NCI-H1436 (cell line): ENCODE measurements at regions not wholly inside any gene's neighbourhood (a gene's known extent, or its start where the extent isn't known, plus 50 kb on each side); places are given as distances from the start of the nearest gene placed in this dataset.
A peak's percentile ranks its signal among the peaks of the same experiment; 100 is the strongest.
"Not testable (repeated sequence)": the region's sequence is repeated elsewhere in the genome, so short reads cannot be mapped to it uniquely, and the experiment has no call there.

Source experiments
- DNase-seq: peaks from one replicate; lab custom pipeline; 2025; lab: John Stamatoyannopoulos, UW

- DNase-seq, result no peak
Measured at GRCh38 chr9:31336386-31336785, 1048.1 kb upstream of the ACO1 start.

GRCh38 chr9:31336841-31337240 is 1047.6 kb upstream of the ACO1 start:
- no peak for DNase-seq

DNA sequence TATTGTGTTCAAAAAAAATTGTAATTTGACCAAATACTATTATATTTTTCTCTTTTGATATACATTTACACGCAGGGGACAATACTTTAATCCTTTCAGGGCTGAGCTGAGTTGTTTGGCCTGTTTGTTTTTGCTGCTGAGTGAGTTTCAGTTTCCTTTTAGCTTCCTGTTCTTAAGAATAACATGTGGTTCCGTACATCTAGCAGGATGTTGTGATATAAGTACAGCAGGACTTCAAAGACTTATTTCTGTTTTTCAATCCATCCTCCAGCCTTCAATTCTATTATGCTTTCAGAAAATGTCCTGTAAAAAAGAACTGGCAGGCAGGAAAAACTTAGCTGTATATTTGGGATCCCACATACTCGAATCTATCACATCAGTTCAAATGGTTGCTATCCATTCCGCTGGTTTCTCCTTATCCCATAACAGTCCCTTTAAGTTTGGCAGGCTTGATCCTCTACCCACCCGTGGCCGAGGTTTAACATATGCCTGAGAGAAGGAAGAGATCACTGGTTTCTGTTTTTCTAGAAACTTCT is 1037.3 kb upstream of the ACO1 start:
- DNase-seq, result no peak

DNA sequence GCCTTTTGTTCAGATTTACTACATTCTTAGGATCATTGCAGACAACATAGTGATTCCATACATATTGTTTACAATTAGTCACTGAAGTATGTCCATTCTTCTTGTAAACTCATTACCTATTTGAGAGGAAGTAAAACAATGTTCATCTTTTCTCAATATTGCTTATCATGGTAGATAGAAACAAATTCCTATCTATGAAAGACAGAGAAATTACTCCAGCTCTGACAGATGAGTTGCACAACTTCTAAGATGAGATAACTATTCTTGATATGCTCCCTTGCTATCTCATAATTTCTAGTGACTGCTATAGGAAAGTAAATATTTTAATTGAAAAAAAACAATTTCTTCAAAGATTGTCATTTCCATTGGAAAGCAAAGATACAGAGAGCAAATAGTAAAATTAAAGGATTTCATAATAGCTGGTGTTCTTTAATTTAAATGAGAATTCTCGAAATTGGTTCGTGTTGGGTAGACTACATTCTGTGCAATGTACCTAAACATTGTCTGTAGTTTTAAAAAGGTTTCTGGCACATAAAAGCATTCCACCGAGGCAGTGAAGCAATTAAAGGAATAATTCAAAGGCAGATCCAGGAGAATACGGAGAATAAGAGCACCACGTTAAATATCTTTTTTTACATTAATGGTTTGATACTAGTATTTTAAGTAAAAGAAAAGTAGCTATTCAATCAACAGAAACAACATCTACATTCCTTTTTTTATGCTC is 1029.1 kb upstream of the ACO1 start:
- DNase-seq, result no peak

DNA sequence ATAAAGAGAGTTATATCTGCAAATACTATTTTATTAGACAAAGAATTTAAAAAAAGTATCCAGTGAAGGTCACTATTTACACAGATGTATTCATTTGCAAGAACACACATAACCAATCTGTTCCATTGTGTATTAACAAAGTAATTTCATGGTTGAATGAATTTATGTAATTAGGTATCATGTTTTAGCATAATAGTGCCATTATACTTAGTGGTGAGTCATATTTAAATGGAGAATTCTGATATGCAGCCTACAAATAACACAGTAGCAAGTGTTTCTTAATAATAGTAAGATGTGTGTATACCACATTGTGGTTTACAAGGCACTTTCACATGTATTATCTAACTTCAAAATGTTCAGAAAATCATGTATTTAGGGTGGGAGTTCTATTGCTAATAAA is 1028.5 kb upstream of the ACO1 start:
- DNase-seq, result peak; percentile 82

DNA sequence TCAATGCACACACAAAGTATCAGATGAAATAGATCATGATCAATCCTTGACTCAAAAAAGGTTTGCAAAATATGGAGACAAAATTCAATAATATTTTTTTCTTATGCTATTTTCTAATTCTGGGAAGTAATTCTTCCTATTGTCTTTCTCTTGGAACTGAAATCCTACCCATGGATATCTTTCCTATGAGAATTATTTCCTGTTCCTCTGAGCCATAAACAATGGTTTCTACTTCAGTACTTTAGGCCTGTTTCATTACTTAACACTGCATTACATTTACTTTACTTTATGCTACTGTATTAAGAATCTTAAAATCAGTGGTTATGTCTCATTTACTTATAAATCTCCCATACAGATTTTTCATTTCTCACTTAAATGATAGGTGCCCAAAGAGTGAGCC is 1025.4 kb upstream of the ACO1 start:
- no peak for DNase-seq

DNA sequence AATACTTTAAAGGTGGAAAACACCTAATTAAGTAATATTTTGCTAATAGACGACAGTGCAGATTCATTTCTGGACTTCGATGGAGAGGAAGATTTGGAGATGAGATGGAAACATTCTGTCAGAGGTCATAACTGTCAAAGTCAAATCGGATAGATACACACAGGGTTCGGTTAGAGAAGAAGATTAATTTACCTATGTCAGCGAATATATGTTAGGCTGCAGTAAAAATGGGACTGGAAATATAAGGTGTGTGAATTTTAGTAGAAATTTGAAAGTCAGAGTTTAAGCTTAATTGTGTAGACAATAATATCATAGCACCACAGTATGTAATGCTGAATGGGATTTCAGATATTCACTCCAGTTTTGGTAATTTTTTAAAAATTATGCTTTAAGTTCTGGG is 1020.3 kb upstream of the ACO1 start:
- no peak for DNase-seq

DNA sequence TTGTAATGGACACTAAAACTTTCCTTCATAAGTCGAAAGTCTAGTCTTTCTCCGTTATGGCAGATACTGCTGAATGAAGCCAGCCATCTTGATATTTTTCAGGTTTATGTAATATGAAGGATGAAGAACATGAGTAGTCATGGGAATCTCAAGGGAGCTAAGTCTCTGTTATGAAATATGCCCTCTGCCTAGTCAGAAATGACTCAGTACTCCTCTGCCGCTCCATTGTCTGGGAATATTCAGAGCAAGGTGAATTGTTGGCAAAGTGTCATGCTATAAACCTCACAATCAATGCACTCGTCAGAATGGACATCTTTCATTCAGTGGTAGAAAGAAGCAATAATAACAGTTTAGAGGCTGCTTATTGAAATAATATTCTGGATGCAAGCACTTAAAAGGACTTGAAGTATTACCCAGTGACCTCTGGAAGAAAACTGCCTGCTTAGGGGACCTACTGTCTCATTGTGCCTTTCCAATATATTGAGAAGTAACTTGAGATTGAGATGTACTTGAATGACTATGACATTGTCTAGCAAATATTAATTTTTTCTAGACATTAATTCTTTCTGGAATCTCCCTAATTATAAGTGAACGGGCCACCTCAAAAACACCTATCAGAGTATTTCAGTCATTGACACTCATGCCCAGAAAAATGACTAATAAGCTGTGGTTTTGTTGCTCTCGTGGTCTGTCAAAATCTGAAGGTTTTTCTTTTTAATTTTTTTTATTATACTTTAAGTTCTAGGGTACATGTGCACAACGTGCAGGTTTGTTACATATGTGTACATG is 1011.5 kb upstream of the ACO1 start:
- no peak for DNase-seq

GRCh38 chr9:31377358-31377757 is 1007.1 kb upstream of the ACO1 start:
- DNase-seq, result no peak

DNA sequence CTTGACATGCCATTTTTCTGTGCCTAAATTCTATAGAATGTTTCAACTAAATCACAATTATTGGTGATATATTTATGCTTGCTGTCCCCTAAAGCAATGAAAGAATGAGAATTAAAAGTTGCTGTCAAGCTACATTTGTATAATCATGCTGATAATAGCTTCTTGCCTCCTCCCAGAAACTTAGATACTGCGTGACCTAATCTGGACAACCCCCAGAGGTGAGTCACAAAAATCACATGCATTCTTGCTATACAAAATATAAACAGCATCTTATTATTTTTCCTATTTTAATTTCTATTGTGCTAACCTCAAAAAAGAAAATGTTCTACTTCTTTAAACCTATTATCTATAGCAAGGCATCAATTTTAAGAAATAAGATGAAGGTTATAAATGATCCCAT is 995.8 kb upstream of the ACO1 start:
- no peak for DNase-seq

- DNase-seq, result no peak
Measured at GRCh38 chr9:31389075-31389474, 995.4 kb upstream of the ACO1 start.

DNA sequence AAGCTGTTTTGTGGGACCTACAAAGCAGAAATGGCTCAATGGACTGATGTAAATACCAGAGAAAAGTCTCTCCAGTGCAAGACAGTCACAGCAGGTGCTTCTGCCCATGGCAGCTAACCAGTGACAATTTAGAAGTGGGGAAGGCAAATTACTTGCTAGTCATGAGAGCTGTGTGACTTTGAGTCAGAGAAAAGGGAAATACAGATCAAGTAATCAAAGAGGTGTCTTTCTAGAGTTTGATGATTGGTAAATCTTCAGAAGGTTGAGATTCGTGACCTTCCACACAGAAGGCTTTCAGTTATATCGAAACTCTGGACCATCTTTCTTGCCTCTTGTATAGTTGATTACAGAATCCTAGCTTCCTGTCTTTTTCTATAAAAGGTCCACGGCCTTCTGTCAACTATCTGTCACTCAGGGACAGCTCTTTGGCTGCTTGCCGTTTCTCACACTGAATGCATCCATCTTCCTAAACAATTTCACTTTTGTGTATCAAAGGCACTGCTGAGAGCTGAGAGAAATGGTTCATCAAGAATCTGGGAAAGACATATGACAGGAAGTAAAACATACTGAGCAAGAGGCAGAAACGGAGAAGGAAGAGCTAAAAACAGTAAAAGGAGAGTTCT is 993.9 kb upstream of the ACO1 start:
- no peak for DNase-seq

DNA sequence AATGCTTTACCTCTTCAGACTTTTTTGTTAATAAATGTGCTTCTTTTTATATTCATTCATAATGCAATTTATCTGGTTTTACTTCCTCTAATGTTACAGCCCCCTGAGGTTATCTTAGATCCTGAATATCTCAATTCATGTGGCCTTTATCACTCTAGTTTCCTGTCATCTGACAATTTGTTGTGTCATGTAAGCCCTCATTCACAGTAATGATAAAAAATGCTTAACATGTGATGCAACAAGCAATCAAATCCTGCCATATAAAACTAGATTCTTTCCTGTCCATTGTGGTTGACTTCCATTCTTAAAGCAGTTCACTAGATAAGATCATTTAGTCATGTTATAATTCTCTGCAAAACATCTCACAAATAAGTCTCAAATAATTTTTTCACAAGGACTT is 991.2 kb upstream of the ACO1 start:
- no peak for DNase-seq

- peak; percentile 58 for DNase-seq
Measured at GRCh38 chr9:31394015-31394473, 990.4 kb upstream of the ACO1 start.

DNA sequence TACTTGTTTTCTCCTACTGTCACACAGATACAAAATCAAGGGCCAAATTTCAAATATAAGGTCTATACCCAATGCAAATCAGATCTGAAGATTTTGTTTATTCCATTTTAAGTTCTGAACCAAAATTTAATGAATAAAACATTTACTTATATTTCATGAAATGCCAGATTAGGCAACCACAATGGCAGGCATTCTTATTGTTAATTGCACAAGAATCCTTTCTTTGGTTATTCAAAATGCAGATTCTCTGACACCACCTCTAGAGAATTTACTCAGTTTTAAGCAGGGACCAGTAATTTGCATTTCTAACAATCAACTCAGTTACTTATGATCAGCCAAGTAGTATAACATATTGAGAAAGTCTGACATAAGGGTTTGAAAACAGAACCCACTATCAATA is 972.4 kb upstream of the ACO1 start:
- DNase-seq, result no peak

DNA sequence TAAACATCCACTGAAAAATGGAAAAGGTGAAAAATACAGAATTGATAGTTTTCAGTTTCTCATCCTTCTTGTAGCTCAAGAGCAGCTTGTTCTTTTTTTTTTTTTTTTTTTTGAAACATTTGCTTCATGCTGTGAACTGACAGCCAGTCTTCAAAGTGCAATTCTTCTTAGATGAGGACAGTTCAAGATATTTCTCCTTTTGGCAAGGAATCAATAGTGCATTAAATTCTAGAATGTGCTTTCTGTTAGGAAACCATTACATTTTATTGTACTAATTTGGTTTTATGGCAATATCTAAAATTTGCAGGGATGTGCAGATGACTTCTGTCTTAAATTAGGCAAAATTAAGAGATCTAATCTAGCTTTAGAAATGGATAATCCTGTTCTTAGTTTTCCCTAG is 969.3 kb upstream of the ACO1 start:
- no peak for DNase-seq

DNA sequence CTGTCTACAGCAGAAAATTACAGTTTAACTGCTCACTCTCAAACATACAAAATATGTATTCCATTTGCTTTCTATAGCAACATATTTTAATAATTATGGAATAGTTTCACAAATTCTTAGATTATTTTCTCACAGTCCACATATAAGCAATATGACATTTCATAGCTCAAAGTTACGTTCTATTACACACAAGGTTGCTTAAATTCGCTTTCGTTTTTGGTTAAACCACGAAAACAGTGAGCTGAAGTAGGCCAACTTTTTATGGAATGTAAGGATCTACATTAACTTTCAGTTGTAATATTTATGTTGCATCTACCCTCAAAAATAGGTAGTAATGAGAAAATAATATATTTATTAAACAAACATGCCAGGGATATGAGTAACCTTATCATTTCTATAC is 966.0 kb upstream of the ACO1 start:
- no peak for DNase-seq

DNA sequence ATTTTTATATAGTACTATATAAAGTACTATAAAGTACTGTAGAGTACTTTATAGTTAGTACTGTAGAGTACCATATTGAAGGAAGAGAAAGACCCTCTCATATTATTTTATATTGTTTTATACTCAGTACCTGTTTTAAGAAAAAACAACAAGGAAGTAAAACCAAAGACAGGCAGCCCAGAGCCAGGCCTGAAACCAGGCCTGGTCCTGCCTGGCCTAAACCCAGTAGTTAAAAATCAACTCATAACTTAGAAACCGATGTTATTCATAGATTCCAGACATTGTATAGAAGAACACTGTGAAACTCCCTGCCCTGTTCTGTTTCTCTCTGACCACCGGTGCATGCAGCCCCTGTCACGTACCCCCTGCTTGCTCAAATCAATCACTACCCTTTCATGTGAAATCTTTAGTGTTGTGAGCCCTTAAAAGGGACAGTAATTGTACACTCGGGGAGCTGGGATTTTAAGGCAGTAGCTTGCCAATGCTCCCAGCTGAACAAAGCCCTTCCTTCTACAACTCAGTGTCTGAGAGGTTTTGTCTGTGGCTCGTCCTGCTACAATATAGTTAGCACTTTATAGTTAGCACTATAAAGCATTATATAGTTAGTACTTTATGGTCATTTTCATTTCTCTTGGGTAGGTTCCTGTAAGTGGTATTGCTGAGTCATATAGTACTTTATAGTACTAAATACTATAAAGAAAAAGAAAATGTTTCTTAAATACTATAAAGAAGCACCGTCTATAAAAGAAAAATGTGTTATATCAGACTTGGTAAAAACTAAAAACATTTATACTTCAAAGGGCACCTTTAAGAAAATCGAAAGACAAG is 940.6 kb upstream of the ACO1 start:
- DNase-seq, result not testable (repeated sequence)

GRCh38 chr9:31445357-31445756 is 939.1 kb upstream of the ACO1 start:
- DNase-seq, result no peak

- DNase-seq, result no peak
Measured at GRCh38 chr9:31445960-31446359, 938.5 kb upstream of the ACO1 start.

GRCh38 chr9:31467075-31467474 is 917.4 kb upstream of the ACO1 start:
- no peak for DNase-seq

DNA sequence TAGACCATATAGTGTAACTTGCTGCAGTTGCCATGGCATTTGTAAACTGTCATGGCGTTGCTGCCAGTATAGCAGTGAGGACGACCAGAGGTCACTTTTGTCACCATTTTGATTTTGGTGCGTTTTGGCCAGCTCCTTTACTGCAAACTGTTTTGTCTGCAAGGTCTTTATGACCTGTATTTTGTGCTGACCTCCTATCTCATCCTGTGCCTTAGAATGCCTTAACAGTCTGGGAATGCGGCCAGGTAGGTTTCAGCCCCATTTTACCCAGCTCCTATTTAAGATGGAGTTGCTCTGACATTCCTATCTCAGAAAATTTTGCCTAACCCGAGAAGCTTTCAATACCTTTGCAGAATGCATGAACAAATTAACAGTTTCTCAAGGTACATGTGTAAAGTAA is 914.4 kb upstream of the ACO1 start:
- no peak for DNase-seq
